ENCODE measurements at regions not wholly inside any gene's neighbourhood (a gene's known extent, or its start where the extent isn't known, plus 50 kb on each side); places are given as distances from the start of the nearest gene placed in this dataset.
A peak's percentile ranks its signal among the peaks of the same experiment; 100 is the strongest.

- no peak for DNase-seq
Observed at GRCh38 chr17:77768248-77768852, 190.2 kb upstream of the TNRC6C start.

GRCh38 chr17:77769215-77769614 lies 189.3 kb upstream of the TNRC6C start:
- no peak for DNase-seq

- no peak for DNase-seq
Observed at GRCh38 chr17:77769762-77770161, 188.7 kb upstream of the TNRC6C start.

- DNase-seq: no peak
Observed at GRCh38 chr17:77770331-77771105, 188.0 kb upstream of the TNRC6C start.

- DNase-seq: no peak
Observed at GRCh38 chr17:77771145-77771544, 187.4 kb upstream of the TNRC6C start.

GRCh38 chr17:77771587-77771986 lies 186.9 kb upstream of the TNRC6C start:
- DNase-seq: no peak

GRCh38 chr17:77771998-77772397 lies 186.5 kb upstream of the TNRC6C start:
- no peak for DNase-seq

GRCh38 chr17:77772461-77772897 lies 186.0 kb upstream of the TNRC6C start:
- DNase-seq: peak; percentile 61

GRCh38 chr17:77772899-77773358 lies 185.6 kb upstream of the TNRC6C start:
- no peak for DNase-seq

- DNase-seq: no peak
Observed at GRCh38 chr17:77774182-77774581, 184.3 kb upstream of the TNRC6C start.

GRCh38 chr17:77778636-77779489 lies 179.6 kb upstream of the TNRC6C start:
- no peak for DNase-seq

- no peak for DNase-seq
Observed at GRCh38 chr17:77779711-77780539, 178.6 kb upstream of the TNRC6C start.

- no peak for DNase-seq
Observed at GRCh38 chr17:77781536-77781935, 177.0 kb upstream of the TNRC6C start.

GRCh38 chr17:77782201-77782600 lies 176.3 kb upstream of the TNRC6C start:
- DNase-seq: no peak

- DNase-seq: no peak
Observed at GRCh38 chr17:77782611-77783010, 175.9 kb upstream of the TNRC6C start.

GRCh38 chr17:77783991-77784820 lies 174.3 kb upstream of the TNRC6C start:
- no peak for DNase-seq

GRCh38 chr17:77785312-77785905 lies 173.1 kb upstream of the TNRC6C start:
- DNase-seq: no peak

GRCh38 chr17:77786090-77786489 lies 172.4 kb upstream of the TNRC6C start:
- no peak for DNase-seq

GRCh38 chr17:77786740-77787505 lies 171.6 kb upstream of the TNRC6C start:
- DNase-seq: no peak

- DNase-seq: no peak
Observed at GRCh38 chr17:77790143-77790829, 168.2 kb upstream of the TNRC6C start.
